GM18520 (cell line): ENCODE measurements at regions not wholly inside any gene's neighbourhood (a gene's known extent, or its start where the extent isn't known, plus 50 kb on each side); places are given as distances from the start of the nearest gene placed in this dataset.

ENCODE experiments used
- ATAC-seq: cut with Tn5 transposase; IDR thresholded peaks from one replicate; pipeline ENCODE4 v1.9.1; 2021; ENCODE audit not compliant: unreplicated experiment

GRCh38 chr5:32504329-32504988 is 59.9 kb upstream of the ZFR start:
- no peak for ATAC-seq

GRCh38 chr5:32503261-32503660 is 58.7 kb upstream of the ZFR start:
- ATAC-seq, result no peak

GRCh38 chr5:32501071-32502002 is 56.8 kb upstream of the ZFR start:
- ATAC-seq, result no peak

DNA sequence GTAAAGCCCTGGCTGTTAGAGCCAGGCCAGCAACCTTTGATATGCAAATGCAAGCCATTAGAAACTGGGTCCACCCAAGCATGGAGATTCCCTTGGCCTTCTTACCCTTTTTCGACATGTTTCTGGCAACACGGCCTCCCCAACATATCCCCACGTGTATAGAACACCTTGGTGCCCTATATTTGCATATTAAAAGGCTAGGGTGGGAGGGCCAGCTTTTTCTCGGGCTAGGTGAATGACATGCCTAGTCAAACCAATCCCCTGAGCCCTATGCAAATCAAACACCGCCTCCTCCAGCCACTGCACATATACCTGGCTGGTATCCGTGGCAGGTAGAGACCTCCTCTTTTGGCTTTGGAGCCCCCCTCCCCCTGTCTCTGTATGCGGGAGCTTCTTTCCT is 55.6 kb upstream of the ZFR start:
- no peak for ATAC-seq

DNA sequence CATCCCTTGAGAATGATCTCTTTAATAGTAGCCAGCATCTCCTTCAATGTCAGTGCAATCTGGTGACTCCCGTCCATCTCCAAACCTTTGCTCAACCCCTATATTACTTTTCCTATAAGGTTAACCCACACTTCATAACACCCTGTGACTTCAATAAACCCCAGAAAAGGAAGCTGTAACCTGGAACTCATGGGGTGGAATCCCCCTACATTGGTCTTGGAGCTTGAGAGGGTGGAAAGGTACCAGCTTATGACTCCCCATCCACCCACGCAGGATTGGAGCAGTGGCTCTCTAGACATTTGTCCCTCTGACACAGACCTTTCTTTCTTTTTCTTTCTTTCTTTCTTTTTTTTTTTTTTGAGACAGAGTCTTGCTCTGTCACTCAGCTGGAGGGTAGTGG is 54.7 kb upstream of the ZFR start:
- no peak for ATAC-seq

GRCh38 chr5:32498484-32498883 is 53.9 kb upstream of the ZFR start:
- no peak for ATAC-seq

DNA sequence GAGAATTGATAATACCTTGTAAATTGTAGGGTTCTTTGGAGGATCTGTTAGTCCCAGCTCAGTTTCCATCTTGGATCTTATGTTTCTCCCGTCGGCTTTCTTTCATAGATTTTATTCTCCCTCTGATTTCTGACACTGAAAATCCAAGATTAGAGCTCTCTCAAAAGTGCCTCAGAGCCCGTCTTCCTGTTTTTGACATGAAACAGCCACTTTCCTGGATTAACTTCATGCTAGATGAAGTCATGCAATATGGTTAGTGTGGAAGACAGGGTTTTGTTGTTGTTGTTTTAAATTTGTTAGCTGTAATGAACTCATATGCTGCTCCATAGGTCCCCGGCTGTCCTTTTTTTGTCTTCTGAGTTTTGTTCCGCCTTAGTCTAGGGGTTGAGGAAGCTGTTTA is 51.6 kb upstream of the ZFR start:
- ATAC-seq, result no peak

- ATAC-seq, result no peak
These were observed 50.3 kb upstream of the ZFR start for GRCh38 chr5:32494827-32495226.
